AG09319 (cell line): ENCODE measurements at regions not wholly inside any gene's neighbourhood (a gene's known extent, or its start where the extent isn't known, plus 50 kb on each side); places are given as distances from the start of the nearest gene placed in this dataset.

ENCODE experiments used
- DNase-seq: peaks from one replicate; pipeline ENCODE4 v3.0.0-alpha.2; 2010; ENCODE audit warnings: low read depth; ENCODE audit errors: extremely low read depth
- CTCF ChIP-seq: IDR thresholded peaks from 2 replicates; pipeline ENCODE4 v1.5.1; 2011; ENCODE audit warnings: low read depth, mild to moderate bottlenecking, inconsistent platforms, low read length, moderate library complexity

GRCh38 chr12:115659422-115659821 is 618.1 kb downstream of the MED13L start:
- no peak for TF ChIP-seq CTCF
- no peak for DNase-seq

- no peak for TF ChIP-seq CTCF
Observed at GRCh38 chr12:115657081-115658013, 620.1 kb downstream of the MED13L start.

GRCh38 chr12:115650026-115650425 is 627.5 kb downstream of the MED13L start:
- no peak for TF ChIP-seq CTCF
- DNase-seq = no peak

More at GRCh38 chr12:115657081-115658013, 620.1 kb downstream of the MED13L start:
- DNase-seq = no peak

- TF ChIP-seq CTCF = no peak
- no peak for DNase-seq
Observed at GRCh38 chr12:115648463-115648862, 629.0 kb downstream of the MED13L start.

GRCh38 chr12:115646210-115646609 is 631.3 kb downstream of the MED13L start:
- DNase-seq = no peak
- no peak for TF ChIP-seq CTCF

GRCh38 chr12:115640929-115641328 is 636.6 kb downstream of the MED13L start:
- DNase-seq = no peak

GRCh38 chr12:115639648-115640012 is 637.9 kb downstream of the MED13L start:
- TF ChIP-seq CTCF = no peak
- DNase-seq = no peak

More at GRCh38 chr12:115640929-115641328, 636.6 kb downstream of the MED13L start:
- no peak for TF ChIP-seq CTCF
